IMR-90 (cell line): ENCODE measurements at regions not wholly inside any gene's neighbourhood (a gene's known extent, or its start where the extent isn't known, plus 50 kb on each side); places are given as distances from the start of the nearest gene placed in this dataset.

ENCODE experiments used
- ATAC-seq: fragments of 200-7000 bp; cut with Tn5 transposase; 2 replicates; pipeline ENCODE4 v1.9.1; 2020; ENCODE audit warnings: low read depth, mild to moderate bottlenecking, moderate library complexity
- BruUV-seq: library from RNA; stranded (reverse); fragments of 400-500 nt; replicated peaks from 2 replicates; lab custom pipeline; 2021; lab: Mats Ljungman, UMichigan
- CTCF ChIA-PET: fragments of 300-600 bp; formaldehyde crosslinking; extraction: SDS; loops from one replicate; lab custom pipeline; 2021; ENCODE audit warnings: antibody characterized with exemption; lab: Yijun Ruan, JAX
- POLR2A ChIA-PET: fragments of 300-600 bp; sonication (Branson Sonifier 250); formaldehyde crosslinking; loops from one replicate; lab custom pipeline; 2022; ENCODE audit warnings: antibody characterized with exemption; ENCODE audit not compliant: unreplicated experiment; lab: Charles Lee
- DNase-seq: peaks from one replicate; pipeline ENCODE4 v3.0.0; 2013
- H2AFZ ChIP-seq: replicated peaks from 2 replicates; pipeline ENCODE3; 2013; ENCODE audit warnings: low read length, mild to moderate bottlenecking; ENCODE audit not compliant: poor library complexity
- H2AK5ac ChIP-seq: 2 replicates; pipeline ENCODE4 v1.6.1; 2013; ENCODE audit warnings: low read depth, low read length, inconsistent platforms
- H2AK9ac ChIP-seq: replicated peaks from 2 replicates; pipeline ENCODE3; 2013; ENCODE audit warnings: mild to moderate bottlenecking, low read depth, low read length, moderate library complexity; ENCODE audit not compliant: poor library complexity
- H2BK120ac ChIP-seq: 2 replicates; pipeline ENCODE4 v1.6.1; 2013; ENCODE audit warnings: low read depth, low read length, inconsistent platforms
- H2BK15ac ChIP-seq: 3 replicates; pipeline ENCODE4 v1.6.1; 2013; ENCODE audit warnings: low read depth, low read length, inconsistent platforms
- H2BK20ac ChIP-seq: 2 replicates; pipeline ENCODE4 v1.6.1; 2013; ENCODE audit warnings: low read depth, mild to moderate bottlenecking, inconsistent platforms, low read length, moderate library complexity
- H2BK5ac ChIP-seq: 2 replicates; pipeline ENCODE4 v1.6.1; 2013; ENCODE audit warnings: mild to moderate bottlenecking, low read depth, low read length, inconsistent platforms; ENCODE audit not compliant: poor library complexity, severe bottlenecking
- H3K14ac ChIP-seq: replicated peaks from 2 replicates; pipeline ENCODE4 v1.6.1; 2013; ENCODE audit warnings: low read depth, low read length, inconsistent platforms
- H3K18ac ChIP-seq: 2 replicates; pipeline ENCODE4 v1.6.1; 2013; ENCODE audit warnings: low read depth, low read length, control low read depth
- H3K23ac ChIP-seq: 2 replicates; pipeline ENCODE4 v1.6.1; 2013; ENCODE audit warnings: low read depth, low read length, inconsistent platforms
- H3K27ac ChIP-seq: 2 replicates; pipeline ENCODE4 v1.5.1; 2013; ENCODE audit warnings: mild to moderate bottlenecking, control low read depth, low read length; ENCODE audit not compliant: insufficient read depth
- H3K27me3 ChIP-seq: 2 replicates; pipeline ENCODE4 v1.6.1; 2013; ENCODE audit warnings: low read length; ENCODE audit not compliant: control insufficient read depth, insufficient read depth
- H3K36me3 ChIP-seq: 2 replicates; pipeline ENCODE4 v1.6.1; 2013; ENCODE audit warnings: low read length, mixed read lengths; ENCODE audit not compliant: control insufficient read depth, insufficient read depth
- H3K4ac ChIP-seq: 2 replicates; pipeline ENCODE4 v1.6.1; 2013; ENCODE audit warnings: low read depth, low read length, inconsistent platforms
- H3K4me1 ChIP-seq: 2 replicates; pipeline ENCODE4 v1.6.1; 2013; ENCODE audit warnings: low read length, mixed read lengths; ENCODE audit not compliant: control insufficient read depth, insufficient read depth
- H3K4me2 ChIP-seq: 2 replicates; pipeline ENCODE4 v1.6.1; 2013; ENCODE audit warnings: low read depth, mild to moderate bottlenecking, control low read depth, low read length, moderate library complexity
- H3K4me3 ChIP-seq: 2 replicates; pipeline ENCODE4 v1.5.1; 2013; ENCODE audit warnings: low read depth, mild to moderate bottlenecking, control low read depth, low read length, moderate library complexity; ENCODE audit not compliant: insufficient read depth
- H3K56ac ChIP-seq: 2 replicates; pipeline ENCODE4 v1.6.1; 2013; ENCODE audit warnings: low read length, inconsistent platforms; ENCODE audit not compliant: insufficient read depth; ENCODE audit errors: extremely low read depth
- H3K79me1 ChIP-seq, 2 experiments: 2 replicates each; pipeline ENCODE4 v1.6.1; 2013; ENCODE audit warnings: low read length in 2 of 2, inconsistent platforms in 1 of 2, low read depth in 1 of 2
- H3K9ac ChIP-seq: 2 replicates; pipeline ENCODE4 v1.6.1; 2013; ENCODE audit warnings: low read depth, low read length, control low read depth
- H3K9me1 ChIP-seq: 2 replicates; pipeline ENCODE4 v1.6.1; 2013; ENCODE audit warnings: low read length, inconsistent platforms; ENCODE audit not compliant: insufficient read depth
- H3K9me3 ChIP-seq: 2 replicates; pipeline ENCODE4 v1.6.1; 2013; ENCODE audit warnings: low read length; ENCODE audit not compliant: control insufficient read depth, insufficient read depth
- H4K20me1 ChIP-seq: 2 replicates; pipeline ENCODE4 v1.6.1; 2013; ENCODE audit warnings: low read length, inconsistent platforms; ENCODE audit not compliant: insufficient read depth
- H4K5ac ChIP-seq: 2 replicates; pipeline ENCODE4 v1.6.1; 2013; ENCODE audit warnings: mild to moderate bottlenecking, low read depth, low read length, control low read depth
- H4K8ac ChIP-seq, 2 experiments: 2 replicates each; pipeline ENCODE4 v1.6.1; 2013; ENCODE audit warnings: low read depth in 2 of 2, low read length in 2 of 2, control low read depth in 1 of 2, inconsistent platforms in 1 of 2
- H4K91ac ChIP-seq: 2 replicates; pipeline ENCODE4 v1.6.1; 2013; ENCODE audit warnings: low read depth, low read length, inconsistent platforms; ENCODE audit not compliant: insufficient read depth
- BHLHE40 ChIP-seq: fragments of 150-350 bp; IDR thresholded peaks from 2 replicates; pipeline ENCODE4 v1.6.1; 2016; ENCODE audit warnings: mild to moderate bottlenecking, low read depth, low read length
- CHD1 ChIP-seq: IDR thresholded peaks from 2 replicates; pipeline ENCODE4 v1.6.1; 2012; ENCODE audit warnings: low read depth, low read length, improper control_type of control experiment
- MAFK ChIP-seq: IDR thresholded peaks from 2 replicates; pipeline ENCODE4 v1.6.1; 2012; ENCODE audit warnings: low read depth, low read length, improper control_type of control experiment
- MAZ ChIP-seq: IDR thresholded peaks from 2 replicates; pipeline ENCODE4 v1.6.1; 2012; ENCODE audit warnings: low read depth, mild to moderate bottlenecking, low read length, improper control_type of control experiment, moderate library complexity, borderline replicate concordance
- MXI1 ChIP-seq: IDR thresholded peaks from 2 replicates; pipeline ENCODE4 v1.6.1; 2012; ENCODE audit warnings: low read depth, mild to moderate bottlenecking, low read length, moderate library complexity, borderline replicate concordance
- NFE2L2 ChIP-seq: fragments of 150-350 bp; IDR thresholded peaks from 2 replicates; pipeline ENCODE4 v1.6.1; 2016; ENCODE audit warnings: low read depth, mild to moderate bottlenecking, low read length
- POLR2A ChIP-seq: IDR thresholded peaks from 2 replicates; pipeline ENCODE4 v1.6.1; 2012; ENCODE audit warnings: mild to moderate bottlenecking, low read depth, low read length
- RFX5 ChIP-seq: IDR thresholded peaks from 2 replicates; pipeline ENCODE4 v1.8.0; 2012; ENCODE audit warnings: low read depth, mild to moderate bottlenecking, low read length, moderate library complexity
- WGBS, 2 experiments: methylation state at CpG; one replicate each; pipeline versions ENCODE4 v1.1.5 to v1.1.7; 2013; ENCODE audit warnings: missing lambda C conversion rate in 2 of 2; ENCODE audit not compliant: insufficient read length in 1 of 2; ENCODE audit errors: extremely low coverage in 2 of 2; 5-methylcytosine and 5-hydroxymethylcytosine counted together
- dilution Hi-C: fragments of 300-500 bp; cut with HindIII; formaldehyde crosslinking; loops from one replicate; pipeline ENCODE4 v1.14.3; 2018; ENCODE audit warnings: low sequenced_read_pairs; ENCODE audit not compliant: unreplicated experiment
- in situ Hi-C: fragments of 300-500 bp; cut with MboI; formaldehyde crosslinking; loops from 3 replicates; pipeline ENCODE4 v1.14.3; 2019; ENCODE audit warnings: low sequenced_read_pairs, inconsistent platforms, mixed read lengths
- intact Hi-C: fragments of 100-400 bp; cut with micrococcal nuclease; formaldehyde crosslinking; loops from 2 replicates; pipeline ENCODE4 v1.10.0; 2022
- TF ChIP-seq, protein P1 (sequence below): fragments of 150-350 bp; IDR thresholded peaks from 2 replicates; pipeline ENCODE4 v1.6.1; 2017; ENCODE audit warnings: mild to moderate bottlenecking, antibody characterized with exemption, low read length, low read depth

- intact Hi-C loops (no loop called here), dilution Hi-C loops (no loop called here), in situ Hi-C loops (no loop called here)
- H2BK120ac ChIP-seq = no peak overlapping the region
- H4K91ac ChIP-seq = no peak overlapping the region
- H3K23ac ChIP-seq = no peak overlapping the region
- no peak overlapping the region for H2AK5ac ChIP-seq
- no CpG with 5 or more reads among the region's 3 CpGs for WGBS, 2 experiments
- TF ChIP-seq BHLHE40 (no peak), MAZ (no peak), CHD1 (no peak), MXI1 (no peak), POLR2A (no peak), MAFK (no peak), NFE2L2 (no peak), RFX5 (no peak)
- TF ChIP-seq, protein P1, sequence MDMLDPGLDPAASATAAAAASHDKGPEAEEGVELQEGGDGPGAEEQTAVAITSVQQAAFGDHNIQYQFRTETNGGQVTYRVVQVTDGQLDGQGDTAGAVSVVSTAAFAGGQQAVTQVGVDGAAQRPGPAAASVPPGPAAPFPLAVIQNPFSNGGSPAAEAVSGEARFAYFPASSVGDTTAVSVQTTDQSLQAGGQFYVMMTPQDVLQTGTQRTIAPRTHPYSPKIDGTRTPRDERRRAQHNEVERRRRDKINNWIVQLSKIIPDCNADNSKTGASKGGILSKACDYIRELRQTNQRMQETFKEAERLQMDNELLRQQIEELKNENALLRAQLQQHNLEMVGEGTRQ = no peak
- H4K20me1 ChIP-seq = no peaks in the 10 kb centered on the region
- H3K4me3 ChIP-seq = no peak overlapping the region
- ATAC-seq (no peak), DNase-seq (no peak)
- H2AK9ac ChIP-seq = no peak overlapping the region
- H3K27ac ChIP-seq = no peak overlapping the region
- ChIA-PET CTCF (no interaction called here), POLR2A (no interaction called here)
- no peaks in the 10 kb centered on the region for H3K9me1 ChIP-seq
- H2BK5ac ChIP-seq = no peak overlapping the region
- no peaks in the 10 kb centered on the region for H3K27me3 ChIP-seq
- no peaks in the 10 kb centered on the region for H3K79me1 ChIP-seq
- H2BK20ac ChIP-seq = no peak overlapping the region
- BruUV-seq = no TSS peak
- H3K56ac ChIP-seq = no peak overlapping the region
- no peak overlapping the region for H4K8ac ChIP-seq
- H3K18ac ChIP-seq = no peak overlapping the region
- no peaks in the 10 kb centered on the region for H3K36me3 ChIP-seq
- no peak overlapping the region for H3K4me2 ChIP-seq
- H4K5ac ChIP-seq = no peak overlapping the region
- H3K4me1 ChIP-seq = no peaks in the 10 kb centered on the region
- no peak overlapping the region for H2AFZ ChIP-seq
- no peak overlapping the region for H3K9ac ChIP-seq
- no peak overlapping the region for H2BK15ac ChIP-seq
- no peak overlapping the region for H3K4ac ChIP-seq
- no peak overlapping the region for H3K14ac ChIP-seq
- no peaks in the 10 kb centered on the region for H3K9me3 ChIP-seq
Observed at GRCh38 chr12:28681980-28682379, 467.1 kb upstream of the FAR2 start.
